HCT116 (cell line): ENCODE measurements at regions not wholly inside any gene's neighbourhood (a gene's known extent, or its start where the extent isn't known, plus 50 kb on each side); places are given as distances from the start of the nearest gene placed in this dataset.

ENCODE experiments used
- ATAC-seq: fragments of 200-7000 bp; cut with Tn5 transposase; 2 replicates; pipeline ENCODE4 v1.9.1; 2020; ENCODE audit warnings: mild to moderate bottlenecking, moderate library complexity
- BruUV-seq: library from RNA; stranded (reverse); fragments of 400-500 nt; replicated peaks from 2 replicates; lab custom pipeline; 2021; lab: Mats Ljungman, UMichigan
- CTCF ChIA-PET: fragments of 300-600 bp; sonication (Branson Sonifier 250); formaldehyde crosslinking; loops from one replicate; lab custom pipeline; 2021; ENCODE audit warnings: antibody characterized with exemption; lab: Charles Lee
- POLR2A ChIA-PET: fragments of 300-600, 350-600 bp; sonication (Branson Sonifier 250); formaldehyde crosslinking; loops from one replicate; lab custom pipeline; 2021; ENCODE audit warnings: antibody characterized with exemption; lab: Charles Lee
- RAD21 ChIA-PET, 2 experiments: fragments of 300-600 bp; sonication (Branson Sonifier 250); formaldehyde crosslinking; loops; one replicate each; lab custom pipeline; 2023; ENCODE audit warnings: low total read pairs in 2 of 2; ENCODE audit not compliant: uncharacterized antibody in 2 of 2, unreplicated experiment in 2 of 2, low non-redundant PET in 1 of 2; lab: Charles Lee
- DNase-seq: peaks from one replicate; pipeline ENCODE4 v3.0.0-alpha.2; 2010; ENCODE audit warnings: low read depth, low spot score
- H2AFZ ChIP-seq: fragments of 200-600 bp; shearing (Covaris generic), sonication (generic); 2 replicates; pipeline ENCODE4 v1.6.1; 2017; ENCODE audit warnings: low read depth, mixed run types, mixed read lengths, antibody characterized with exemption, low read length; ENCODE audit not compliant: poor library complexity, severe bottlenecking
- H3K27ac ChIP-seq: 2 replicates; pipeline ENCODE4 v1.5.1; 2012; ENCODE audit warnings: low read depth, low read length
- H3K27me3 ChIP-seq: fragments of 200-600 bp; sonication (generic); 2 replicates; pipeline ENCODE4 v1.6.1; 2016; ENCODE audit warnings: mixed run types, low read length, mixed read lengths; ENCODE audit not compliant: insufficient read depth
- H3K36me3 ChIP-seq, 2 experiments: fragments of 200-500 bp in 1 of 2; fragments of 200-600 bp in 1 of 2; sonication (Bioruptor generic) in 1 of 2; sonication (generic) in 1 of 2; 2 replicates each; pipeline versions ENCODE4 v1.5.1 to v1.6.1; 2014 to 2016; ENCODE audit warnings: low read length in 2 of 2, inconsistent platforms in 1 of 2, mixed read lengths in 1 of 2, mixed run types in 1 of 2; ENCODE audit not compliant: insufficient read depth in 2 of 2, control insufficient read depth in 1 of 2
- H3K4me1 ChIP-seq, 2 experiments: fragments of 200-600 bp in 1 of 2; sonication (generic) in 1 of 2; 2 replicates each; pipeline versions ENCODE4 v1.5.1 to v1.6.1; 2012 to 2017; ENCODE audit warnings: low read length in 2 of 2, inconsistent platforms in 1 of 2, mild to moderate bottlenecking in 1 of 2, mixed read lengths in 1 of 2, mixed run types in 1 of 2, moderate library complexity in 1 of 2; ENCODE audit not compliant: insufficient read depth in 2 of 2, control insufficient read depth in 1 of 2
- H3K4me2 ChIP-seq: fragments of 200-600 bp; sonication (generic); 2 replicates; pipeline ENCODE4 v1.6.1; 2017; ENCODE audit warnings: mixed run types, low read length, mixed read lengths
- H3K4me3 ChIP-seq, 2 experiments: fragments of 200-600 bp in 1 of 2; sonication (generic) in 1 of 2; replicated peaks in 1 of 2; 2 replicates each; pipeline ENCODE4 v1.5.1; 2011 to 2016; ENCODE audit warnings: low read length in 2 of 2, control low read depth in 1 of 2, low read depth in 1 of 2, mild to moderate bottlenecking in 1 of 2, mixed read lengths in 1 of 2, mixed run types in 1 of 2
- H3K79me2 ChIP-seq: fragments of 200-600 bp; sonication (generic); 2 replicates; pipeline ENCODE4 v1.6.1; 2017; ENCODE audit warnings: mild to moderate bottlenecking, mixed run types, low read length, moderate library complexity, mixed read lengths; ENCODE audit not compliant: insufficient read depth
- H3K9ac ChIP-seq: fragments of 200-600 bp; sonication (generic); 2 replicates; pipeline ENCODE4 v1.6.1; 2016; ENCODE audit warnings: low read length, mixed read lengths
- H3K9me2 ChIP-seq: fragments of 200-600 bp; sonication (generic), shearing (Covaris generic); 2 replicates; pipeline ENCODE4 v1.6.1; 2017; ENCODE audit warnings: mixed run types, mild to moderate bottlenecking, moderate library complexity; ENCODE audit not compliant: insufficient read depth
- H3K9me3 ChIP-seq, 2 experiments: fragments of 200-500 bp in 1 of 2; fragments of 200-600 bp in 1 of 2; sonication (Bioruptor generic) in 1 of 2; sonication (generic) in 1 of 2; 2 replicates each; pipeline ENCODE4 v1.6.1; 2014 to 2017; ENCODE audit warnings: low read length in 2 of 2, mixed read lengths in 2 of 2, inconsistent platforms in 1 of 2, low read depth in 1 of 2, mild to moderate bottlenecking in 1 of 2, mixed run types in 1 of 2, moderate library complexity in 1 of 2; ENCODE audit not compliant: control insufficient read depth in 1 of 2, insufficient read depth in 1 of 2
- H4K20me1 ChIP-seq: fragments of 200-600 bp; sonication (generic), shearing (Covaris generic); 2 replicates; pipeline ENCODE4 v1.6.1; 2017; ENCODE audit warnings: mixed run types, mild to moderate bottlenecking, moderate library complexity; ENCODE audit not compliant: insufficient read depth
- ATF3 ChIP-seq: IDR thresholded peaks from 2 replicates; pipeline ENCODE4 v1.6.1; 2012
- CEBPB ChIP-seq: IDR thresholded peaks from 2 replicates; pipeline ENCODE4 v1.6.1; 2012; ENCODE audit warnings: low read depth
- CTCF ChIP-seq, 3 experiments: fragments of 200-600 bp in 1 of 3; sonication (generic) in 1 of 3; IDR thresholded peaks in 2 of 3; conservative IDR thresholded peaks in 1 of 3; 2 replicates each; pipeline ENCODE4 v1.5.1; 2012 to 2017; ENCODE audit warnings: low read depth in 2 of 3, low read length in 2 of 3, antibody characterized with exemption in 1 of 3, borderline replicate concordance in 1 of 3, control low read depth in 1 of 3, mild to moderate bottlenecking in 1 of 3, mixed read lengths in 1 of 3, mixed run types in 1 of 3, moderate library complexity in 1 of 3; ENCODE audit not compliant: insufficient read depth in 1 of 3
- EGR1 ChIP-seq: IDR thresholded peaks from 2 replicates; pipeline ENCODE4 v1.6.1; 2012; ENCODE audit warnings: low read depth
- ELF1 ChIP-seq: IDR thresholded peaks from 2 replicates; pipeline ENCODE4 v1.6.1; 2012; ENCODE audit warnings: low read depth, borderline replicate concordance
- EZH2 ChIP-seq: fragments of 200-600 bp; sonication (generic); IDR thresholded peaks from 2 replicates; pipeline ENCODE4 v1.6.1; 2017; ENCODE audit warnings: antibody characterized with exemption, mixed run types
- EZH2phosphoT487 ChIP-seq: fragments of 200-600 bp; IDR thresholded peaks from 2 replicates; pipeline ENCODE4 v1.6.1; 2018; ENCODE audit warnings: antibody characterized with exemption, borderline replicate concordance
- FOSL1 ChIP-seq: IDR thresholded peaks from 2 replicates; pipeline ENCODE4 v1.6.1; 2012; ENCODE audit warnings: low read depth
- JUND ChIP-seq: IDR thresholded peaks from 2 replicates; pipeline ENCODE4 v1.6.1; 2012
- POLR2AphosphoS5 ChIP-seq: IDR thresholded peaks from 2 replicates; pipeline ENCODE4 v1.6.1; 2011; ENCODE audit warnings: mild to moderate bottlenecking, low read depth, low read length, moderate library complexity
- RAD21 ChIP-seq: IDR thresholded peaks from 2 replicates; pipeline ENCODE4 v1.6.1; 2012; ENCODE audit warnings: low read depth, mild to moderate bottlenecking
- SRF ChIP-seq: IDR thresholded peaks from 2 replicates; pipeline ENCODE4 v1.6.1; 2012; ENCODE audit warnings: low read depth
- TCF7L2 ChIP-seq: IDR thresholded peaks from 2 replicates; pipeline ENCODE4 v1.7.0; 2011; ENCODE audit warnings: borderline replicate concordance, inconsistent platforms; ENCODE audit not compliant: insufficient read depth, insufficient read length; ENCODE audit errors: extremely low read depth
- ZFX ChIP-seq: fragments of 450-650 bp; IDR thresholded peaks from 2 replicates; pipeline ENCODE4 v1.6.1; 2017
- ZNF274 ChIP-seq: fragments of 200-500 bp; sonication (Bioruptor generic); IDR thresholded peaks from 2 replicates; pipeline ENCODE4 v1.6.1; 2014; ENCODE audit warnings: mild to moderate bottlenecking, low read depth, low read length, inconsistent platforms
- intact Hi-C: fragments of 100-400 bp; cut with micrococcal nuclease; formaldehyde crosslinking; loops from 2 replicates; pipeline ENCODE4 v1.10.0; 2022

- intact Hi-C loops, result no loop called here
- POLR2A ChIA-PET, result no interaction called here
- H3K27ac ChIP-seq, result no peak overlapping the region
- no peaks in the 10 kb centered on the region for H3K27me3 ChIP-seq
- H3K9me2 ChIP-seq, result no peaks in the 10 kb centered on the region
- H3K4me2 ChIP-seq, result no peak overlapping the region
- TF ChIP-seq RAD21 (no peak), POLR2AphosphoS5 (no peak), CTCF (IDR thresholded peaks at IDR 0.05 in 2 of 3, conservative IDR thresholded peaks at IDR 0.05 in 1 of 3; ENCODE audit: borderline replicate concordance in 1 of 3, insufficient read depth in 1 of 3, low read depth in 2 of 3, low read length in 2 of 3) (no peak), EZH2 (no peak), ELF1 (no peak), TCF7L2 (no peak), JUND (no peak), FOSL1 (no peak), SRF (no peak), CEBPB (no peak), EGR1 (no peak), ZNF274 (no peak), EZH2phosphoT487 (no peak), ATF3 (no peak), ZFX (no peak)
- no peaks in the 10 kb centered on the region for H3K4me1 ChIP-seq
- DNase-seq (no peak), ATAC-seq (no peak)
- H3K9me3 ChIP-seq, result peaks cover 6 to 13% of the 10 kb centered on the region in 2 experiments; a peak in 2 of 4 replicates
- H4K20me1 ChIP-seq, result no peaks in the 10 kb centered on the region
- no peaks in the 10 kb centered on the region for H3K79me2 ChIP-seq
- no peak overlapping the region for H3K9ac ChIP-seq
- no peak overlapping the region for H3K4me3 ChIP-seq
- no peak overlapping the region for H2AFZ ChIP-seq
- RAD21 ChIA-PET, result no interaction called here
- CTCF ChIA-PET, result interaction anchor here (3.2 kb wide), 1 partner anchor 14 kb away, joined by 10 read pairs; no protein-coding TSS in a partner anchor
- H3K36me3 ChIP-seq, result no peaks in the 10 kb centered on the region
- BruUV-seq, result no TSS peak
These were observed 1505.5 kb upstream of the TMEM132C start for GRCh38 chr12:126761420-126761819.
